Endothelial cell of umbilical vein (primary cell): ENCODE measurements at regions not wholly inside any gene's neighbourhood (a gene's known extent, or its start where the extent isn't known, plus 50 kb on each side); places are given as distances from the start of the nearest gene placed in this dataset.

ENCODE experiments used
- BruUV-seq: library from RNA; stranded (reverse); fragments of 400-500 nt; replicated peaks from 2 replicates; lab custom pipeline; 2021; lab: Mats Ljungman, UMichigan
- CTCF ChIA-PET: fragments of 300-600, 350-600 bp; sonication (Branson Sonifier 250); formaldehyde crosslinking; loops from one replicate; lab custom pipeline; 2021; ENCODE audit warnings: antibody characterized with exemption, inconsistent platforms; lab: Charles Lee
- POLR2A ChIA-PET: fragments of 300-600, 350-600 bp; sonication (Branson Sonifier 250); formaldehyde crosslinking; loops from one replicate; lab custom pipeline; 2021; ENCODE audit warnings: antibody characterized with exemption, inconsistent platforms; lab: Charles Lee
- DNase-seq: peaks from one replicate; pipeline ENCODE4 v3.0.0-alpha.2; 2011; ENCODE audit warnings: low read depth, low spot score
- FAIRE-seq: peaks from 2 replicates; lab custom pipeline; 2011; peaks lifted over from hg19 to GRCh38; lab: Jason Lieb, UNC
- H2AFZ ChIP-seq: 2 replicates; pipeline ENCODE4 v1.6.0; 2012; ENCODE audit warnings: low read depth, low read length, control low read depth, inconsistent platforms
- H3K27ac ChIP-seq: 2 replicates; pipeline ENCODE4 v1.5.1; 2011; ENCODE audit warnings: low read depth, mild to moderate bottlenecking, control low read depth, low read length, moderate library complexity; ENCODE audit not compliant: insufficient read depth
- H3K27me3 ChIP-seq, 2 experiments: 2 replicates each; pipeline versions ENCODE4 v1.6.0 to v1.6.1; 2011; ENCODE audit warnings: low read length in 2 of 2, mixed read lengths in 1 of 2; ENCODE audit not compliant: control insufficient read depth in 2 of 2, insufficient read depth in 2 of 2
- H3K36me3 ChIP-seq, 2 experiments: 2 replicates in 1 of 2; 3 replicates in 1 of 2; pipeline ENCODE4 v1.5.1; 2011; ENCODE audit warnings: low read length in 2 of 2, mild to moderate bottlenecking in 1 of 2, moderate library complexity in 1 of 2; ENCODE audit not compliant: control insufficient read depth in 2 of 2, insufficient read depth in 2 of 2; ENCODE audit errors: extremely low read depth in 1 of 2
- H3K4me1 ChIP-seq: 3 replicates; pipeline ENCODE4 v1.5.1; 2011; ENCODE audit warnings: mild to moderate bottlenecking, low read length; ENCODE audit not compliant: control insufficient read depth, insufficient read depth; ENCODE audit errors: extremely low read depth
- H3K4me2 ChIP-seq: 2 replicates; pipeline ENCODE4 v1.6.1; 2011; ENCODE audit warnings: low read length, control low read depth, mixed read lengths; ENCODE audit not compliant: insufficient read depth
- H3K4me3 ChIP-seq, 3 experiments: fragments of 200-600 bp in 1 of 3; sonication (generic), shearing (Covaris generic) in 1 of 3; replicated peaks in 1 of 3; 2 replicates each; pipeline ENCODE4 v1.5.1; 2011 to 2016; ENCODE audit warnings: control low read depth in 3 of 3, low read length in 3 of 3, mild to moderate bottlenecking in 2 of 3, inconsistent platforms in 1 of 3, low read depth in 1 of 3, moderate library complexity in 1 of 3; ENCODE audit not compliant: insufficient read depth in 1 of 3
- H3K79me2 ChIP-seq: 2 replicates; pipeline ENCODE4 v1.6.0; 2012; ENCODE audit warnings: low read length, inconsistent platforms; ENCODE audit not compliant: control insufficient read depth, insufficient read depth
- H3K9ac ChIP-seq: replicated peaks from 2 replicates; pipeline ENCODE3; 2011; ENCODE audit warnings: low read length, control low read depth; ENCODE audit not compliant: insufficient read depth; ENCODE audit errors: extremely low read depth
- H3K9me1 ChIP-seq: replicated peaks from 3 replicates; pipeline ENCODE4 v1.6.0; 2011; ENCODE audit warnings: mild to moderate bottlenecking, low read length; ENCODE audit not compliant: control insufficient read depth, insufficient read depth; ENCODE audit errors: extremely low read depth
- H3K9me3 ChIP-seq: replicated peaks from 2 replicates; pipeline ENCODE4 v1.5.1; 2012; ENCODE audit warnings: low read length, inconsistent platforms; ENCODE audit not compliant: control insufficient read depth, insufficient read depth
- H4K20me1 ChIP-seq: replicated peaks from 2 replicates; pipeline ENCODE3; 2011; ENCODE audit warnings: mild to moderate bottlenecking, low read length; ENCODE audit not compliant: control insufficient read depth, insufficient read depth; ENCODE audit errors: extremely low read depth
- EZH2 ChIP-seq: IDR thresholded peaks from 2 replicates; pipeline ENCODE4 v1.6.1; 2012; ENCODE audit warnings: borderline replicate concordance, low read depth, mild to moderate bottlenecking, moderate library complexity, low read length, inconsistent platforms; ENCODE audit not compliant: severe bottlenecking
- FOS ChIP-seq: IDR thresholded peaks from 2 replicates; pipeline ENCODE4 v1.6.1; 2011; ENCODE audit warnings: mild to moderate bottlenecking, low read length, moderate library complexity, borderline replicate concordance; ENCODE audit not compliant: insufficient read depth
- GATA2 ChIP-seq: IDR thresholded peaks from 2 replicates; pipeline ENCODE4 v1.7.0; 2011; ENCODE audit warnings: low read depth, mild to moderate bottlenecking, moderate library complexity, mixed read lengths, low read length; ENCODE audit not compliant: insufficient read length, insufficient read depth
- JUN ChIP-seq: IDR thresholded peaks from 2 replicates; pipeline ENCODE4 v1.6.1; 2011; ENCODE audit warnings: borderline replicate concordance, low read depth; ENCODE audit not compliant: insufficient read length, insufficient read depth
- MYC ChIP-seq: IDR thresholded peaks from one replicate; pipeline ENCODE4 v1.6.1; 2011; ENCODE audit warnings: mild to moderate bottlenecking, low read depth, low read length
- POLR2A ChIP-seq: IDR thresholded peaks from 2 replicates; pipeline ENCODE4 v1.6.1; 2012; ENCODE audit warnings: low read depth, mild to moderate bottlenecking, control low read depth, low read length
- POLR2AphosphoS5 ChIP-seq: IDR thresholded peaks from 2 replicates; pipeline ENCODE4 v1.6.1; 2012; ENCODE audit warnings: low read depth, mild to moderate bottlenecking, control low read depth, low read length, moderate library complexity; ENCODE audit not compliant: insufficient read depth
- dilution Hi-C: fragments of 300-500 bp; cut with MboI; formaldehyde crosslinking; loops from one replicate; pipeline ENCODE4 v1.15.0; 2019; ENCODE audit warnings: low sequenced_read_pairs; ENCODE audit not compliant: extremely low pct_ligation_motif_present
- intact Hi-C: fragments of 100-400 bp; cut with micrococcal nuclease; formaldehyde crosslinking; loops from one replicate; pipeline ENCODE4 v1.10.0; 2022
- TF ChIP-seq, protein P1 (sequence below): IDR thresholded peaks from 2 replicates; pipeline ENCODE4 v1.6.1; 2011; ENCODE audit not compliant: insufficient read depth, insufficient read length
- TF ChIP-seq, protein P2 (sequence below), 2 donors: IDR thresholded peaks; 1 replicate in 1 of 2; 2 replicates in 1 of 2; pipeline ENCODE4 v1.5.1; 2011; ENCODE audit warnings: low read length in 2 of 2, mild to moderate bottlenecking in 2 of 2, moderate library complexity in 2 of 2, control low read depth in 1 of 2, inconsistent platforms in 1 of 2, low read depth in 1 of 2; ENCODE audit not compliant: insufficient read depth in 1 of 2; ENCODE audit errors: extremely low read depth in 1 of 2

DNA sequence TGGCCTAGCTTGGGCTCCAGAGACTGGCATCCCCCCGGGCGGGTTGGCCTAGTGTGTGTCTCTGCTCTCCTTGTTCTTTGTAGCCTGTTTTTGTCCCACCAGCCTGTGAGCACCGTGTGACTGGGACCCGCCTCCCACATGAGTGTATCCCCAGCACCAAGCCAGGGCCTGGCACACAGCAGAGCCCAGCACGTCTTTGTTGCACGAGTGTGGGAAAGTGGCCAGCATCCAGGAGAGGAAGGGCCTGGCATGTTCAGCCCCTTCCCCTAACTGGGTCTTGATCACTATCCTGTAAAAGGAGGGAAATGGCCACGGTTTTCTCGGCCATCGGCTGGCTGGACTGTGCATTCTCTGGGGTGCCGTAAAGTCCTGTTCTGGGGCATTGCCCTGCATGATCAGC lies 290.1 kb downstream of the BMP7 start:
- FAIRE-seq, result no peak
- H3K4me1 ChIP-seq, result no peaks in the 10 kb centered on the region
- H4K20me1 ChIP-seq, result no peaks in the 10 kb centered on the region
- no peaks in the 10 kb centered on the region for H3K36me3 ChIP-seq
- intact Hi-C loops (no loop called here), dilution Hi-C loops (no loop called here)
- no peak overlapping the region for H3K27ac ChIP-seq
- H3K9ac ChIP-seq, result no peak overlapping the region
- no peak overlapping the region for H2AFZ ChIP-seq
- TF ChIP-seq POLR2AphosphoS5 (no peak), EZH2 (no peak), JUN (no peak), GATA2 (no peak), MYC (no peak), POLR2A (no peak), FOS (no peak)
- TF ChIP-seq, protein P1, sequence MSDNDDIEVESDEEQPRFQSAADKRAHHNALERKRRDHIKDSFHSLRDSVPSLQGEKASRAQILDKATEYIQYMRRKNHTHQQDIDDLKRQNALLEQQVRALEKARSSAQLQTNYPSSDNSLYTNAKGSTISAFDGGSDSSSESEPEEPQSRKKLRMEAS, result no peak
- TF ChIP-seq, protein P2, sequence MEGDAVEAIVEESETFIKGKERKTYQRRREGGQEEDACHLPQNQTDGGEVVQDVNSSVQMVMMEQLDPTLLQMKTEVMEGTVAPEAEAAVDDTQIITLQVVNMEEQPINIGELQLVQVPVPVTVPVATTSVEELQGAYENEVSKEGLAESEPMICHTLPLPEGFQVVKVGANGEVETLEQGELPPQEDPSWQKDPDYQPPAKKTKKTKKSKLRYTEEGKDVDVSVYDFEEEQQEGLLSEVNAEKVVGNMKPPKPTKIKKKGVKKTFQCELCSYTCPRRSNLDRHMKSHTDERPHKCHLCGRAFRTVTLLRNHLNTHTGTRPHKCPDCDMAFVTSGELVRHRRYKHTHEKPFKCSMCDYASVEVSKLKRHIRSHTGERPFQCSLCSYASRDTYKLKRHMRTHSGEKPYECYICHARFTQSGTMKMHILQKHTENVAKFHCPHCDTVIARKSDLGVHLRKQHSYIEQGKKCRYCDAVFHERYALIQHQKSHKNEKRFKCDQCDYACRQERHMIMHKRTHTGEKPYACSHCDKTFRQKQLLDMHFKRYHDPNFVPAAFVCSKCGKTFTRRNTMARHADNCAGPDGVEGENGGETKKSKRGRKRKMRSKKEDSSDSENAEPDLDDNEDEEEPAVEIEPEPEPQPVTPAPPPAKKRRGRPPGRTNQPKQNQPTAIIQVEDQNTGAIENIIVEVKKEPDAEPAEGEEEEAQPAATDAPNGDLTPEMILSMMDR (IDR thresholded peaks at IDR 0.05; ENCODE audit: extremely low read depth in 1 of 2, insufficient read depth in 1 of 2, low read depth in 1 of 2, low read length in 2 of 2), result no peak
- no peaks in the 10 kb centered on the region for H3K27me3 ChIP-seq
- H3K4me2 ChIP-seq, result no peak overlapping the region
- no peak overlapping the region for H3K4me3 ChIP-seq
- no peak for DNase-seq
- ChIA-PET POLR2A (no interaction called here), CTCF (no interaction called here)
- BruUV-seq, result no TSS peak
- no peaks in the 10 kb centered on the region for H3K9me1 ChIP-seq
- no peaks in the 10 kb centered on the region for H3K9me3 ChIP-seq
- H3K79me2 ChIP-seq, result no peaks in the 10 kb centered on the region
